T47D (cell line): ENCODE measurements at regions not wholly inside any gene's neighbourhood (a gene's known extent, or its start where the extent isn't known, plus 50 kb on each side); places are given as distances from the start of the nearest gene placed in this dataset.

Experiments
- DNase-seq, 2 experiments: peaks; one replicate each; pipeline versions ENCODE4 v3.0.0 to v3.0.0-alpha.2; 2011 to 2012; ENCODE audit warnings: low read depth in 1 of 2, low spot score in 1 of 2
- JUND ChIP-seq: IDR thresholded peaks from 2 replicates; pipeline ENCODE4 v1.6.1; 2012; ENCODE audit warnings: low read depth
- in situ Hi-C: cut with HindIII; loops from 2 replicates; pipeline ENCODE4 v1.10.0; 2016; ENCODE audit warnings: low sequenced_read_pairs, low pct_unique_long_range_greater_than_20kb

- DNase-seq = peak in 1 of 2 experiments; percentile 49
- in situ Hi-C loops = no loop called here
- no peak for TF ChIP-seq JUND
Observed at GRCh38 chr5:34475249-34475966, 180.7 kb upstream of the RAI14 start.

DNA sequence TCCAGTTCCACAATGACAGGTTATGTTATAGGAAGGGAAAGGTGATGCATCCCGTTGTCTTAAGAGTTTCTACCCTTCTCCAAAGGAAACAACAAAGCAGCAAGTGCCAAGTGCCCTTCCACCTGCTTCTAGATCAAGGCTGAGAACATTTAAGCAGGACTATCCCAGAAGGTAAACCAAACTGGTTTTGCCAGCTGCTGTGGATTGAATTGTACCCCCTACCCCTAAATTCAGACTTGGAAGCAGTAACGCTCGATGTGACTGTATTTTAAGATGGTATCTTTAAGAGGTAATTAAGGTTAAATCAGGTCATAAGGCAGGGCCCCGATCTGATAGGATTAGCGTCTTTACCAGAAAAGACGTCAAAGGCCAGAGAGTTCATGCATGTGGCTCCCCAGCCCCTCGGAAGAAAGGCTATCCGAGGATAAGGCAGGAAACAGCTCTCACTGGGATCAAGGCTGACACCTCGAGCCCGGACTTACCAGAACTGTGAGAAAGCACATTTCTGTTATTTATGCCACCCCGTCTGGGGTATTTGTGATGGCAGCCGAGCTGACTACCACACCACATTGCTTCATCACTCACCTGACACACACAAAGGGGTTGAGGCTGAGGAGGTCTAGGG is 179.1 kb upstream of the RAI14 start:
- no peak for TF ChIP-seq JUND
- DNase-seq = no peak
- in situ Hi-C loops = no loop called here

GRCh38 chr5:34480810-34481528 is 175.2 kb upstream of the RAI14 start:
- no peak for DNase-seq
- in situ Hi-C loops = no loop called here

DNA sequence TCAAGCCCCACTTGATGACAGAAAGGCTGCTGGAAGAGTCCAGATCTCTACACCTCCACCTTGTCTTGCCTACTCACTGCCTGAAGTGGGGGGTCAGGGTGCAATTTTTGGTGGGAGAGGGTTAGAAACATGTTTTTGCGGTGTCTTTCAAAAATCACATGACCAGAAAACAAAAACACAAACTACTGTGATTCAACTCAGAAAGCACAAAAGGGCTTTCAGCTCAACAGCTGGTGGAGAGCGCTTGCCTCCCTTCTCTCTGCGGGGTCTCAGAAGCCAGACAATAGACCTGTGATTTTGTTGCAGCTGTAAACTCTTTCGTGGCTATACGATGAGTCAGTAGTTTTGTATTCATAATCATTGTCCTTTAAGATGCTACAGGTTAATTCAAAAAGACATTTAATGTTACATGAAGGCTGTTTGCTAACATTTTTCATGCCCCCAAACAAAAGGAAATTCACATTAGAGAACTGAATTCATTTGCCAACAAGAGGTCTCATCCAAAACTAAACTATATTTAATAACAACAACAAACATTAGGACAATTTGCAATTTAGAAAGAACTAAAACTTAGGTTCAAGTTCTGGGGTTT is 172.6 kb upstream of the RAI14 start:
- in situ Hi-C loops = no loop called here
- TF ChIP-seq JUND = no peak
- DNase-seq = no peak

More at GRCh38 chr5:34480810-34481528, 175.2 kb upstream of the RAI14 start:
- TF ChIP-seq JUND = no peak

DNA sequence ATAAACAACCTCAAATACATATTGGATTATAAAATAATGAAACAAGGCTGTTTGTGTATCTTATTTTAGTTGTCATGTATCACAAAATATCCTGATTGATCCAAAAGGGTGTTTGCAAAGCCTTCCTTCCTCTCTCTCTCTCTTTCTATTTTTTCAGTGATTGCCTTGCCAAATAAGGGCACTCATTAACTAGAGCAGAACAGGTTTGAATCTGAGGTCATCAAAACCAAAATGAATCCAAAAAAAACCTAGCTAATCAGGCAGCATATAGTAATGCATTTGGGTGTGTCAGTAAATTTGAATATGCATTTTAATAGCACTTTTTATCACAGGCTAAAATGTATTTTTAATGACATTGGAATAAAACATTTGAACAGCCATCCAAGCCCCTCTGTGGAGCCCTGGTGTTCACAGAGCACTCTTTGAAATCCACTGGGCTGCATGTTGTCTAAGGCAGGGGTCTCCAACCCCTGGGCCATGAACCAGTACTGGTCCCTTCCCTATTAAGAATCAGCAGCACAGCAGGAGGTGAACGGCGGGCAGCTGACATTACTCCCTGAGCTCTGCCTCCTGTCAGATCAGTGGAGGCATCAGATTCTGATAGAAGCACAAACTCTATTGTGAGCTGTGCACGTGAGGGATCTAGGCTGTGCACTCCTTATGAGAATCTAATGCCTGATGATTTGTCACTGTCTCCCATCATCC is 171.8 kb upstream of the RAI14 start:
- in situ Hi-C loops = no loop called here
- no peak for TF ChIP-seq JUND

DNA sequence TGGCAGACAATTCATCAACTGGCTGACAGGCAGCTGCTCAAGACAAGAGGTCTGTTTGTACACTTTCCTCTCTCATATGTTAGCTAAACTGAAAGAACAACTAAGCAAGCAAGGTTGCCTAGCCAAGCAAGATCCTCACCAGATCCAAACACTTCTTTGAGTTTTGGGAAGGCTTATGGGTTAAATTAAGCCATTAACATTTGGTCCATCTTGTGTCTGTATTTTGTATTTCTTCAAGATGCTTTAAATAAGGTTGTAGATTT is 170.4 kb upstream of the RAI14 start:
- no peak for DNase-seq
- in situ Hi-C loops = no loop called here
- no peak for TF ChIP-seq JUND

More for the DNA sequence above, 171.8 kb upstream of the RAI14 start:
- DNase-seq = no peak

- DNase-seq = peak; percentile 67 to 90
- no peak for TF ChIP-seq JUND
- in situ Hi-C loops = no loop called here
Observed at GRCh38 chr5:34486160-34486848, 169.8 kb upstream of the RAI14 start.

- no peak for TF ChIP-seq JUND
- no peak for DNase-seq
- in situ Hi-C loops = no loop called here
Observed at GRCh38 chr5:34486849-34487158, 169.3 kb upstream of the RAI14 start.

DNA sequence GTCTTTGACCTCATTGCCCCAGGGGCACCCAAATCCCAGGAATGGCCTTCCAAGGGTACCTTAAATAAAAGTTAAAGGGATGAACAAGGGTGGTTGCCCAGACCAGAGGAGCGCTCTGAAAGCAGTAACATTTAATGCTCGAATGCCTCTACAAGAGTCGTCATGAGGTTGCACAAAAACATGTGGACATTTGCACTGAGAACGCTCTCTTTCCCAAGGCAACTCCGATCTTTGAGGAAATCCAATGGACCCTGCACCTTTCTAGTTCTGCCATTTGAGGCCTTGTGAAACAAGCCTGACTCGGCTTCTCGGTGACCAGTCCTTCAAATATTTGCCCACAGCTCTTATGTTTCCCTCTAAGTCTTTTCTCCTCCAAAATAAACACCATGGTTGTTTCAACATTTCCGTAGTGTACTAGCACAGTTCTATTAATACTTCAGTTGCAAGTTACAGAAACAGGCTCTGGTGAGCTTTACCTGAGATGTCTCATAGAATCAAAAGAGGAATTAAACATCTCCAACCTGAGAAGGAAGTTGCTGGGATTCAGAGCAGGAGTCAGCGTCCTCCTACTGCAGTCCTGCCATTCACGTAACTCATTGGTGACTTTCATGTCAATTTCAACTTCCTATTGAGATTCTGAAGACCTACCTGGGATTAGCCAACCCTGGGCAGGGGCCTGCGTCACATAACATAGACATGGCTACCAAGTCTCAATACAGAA is 168.8 kb upstream of the RAI14 start:
- peak; percentile 74 to 78 for DNase-seq
- in situ Hi-C loops = no loop called here
- TF ChIP-seq JUND = no peak

DNA sequence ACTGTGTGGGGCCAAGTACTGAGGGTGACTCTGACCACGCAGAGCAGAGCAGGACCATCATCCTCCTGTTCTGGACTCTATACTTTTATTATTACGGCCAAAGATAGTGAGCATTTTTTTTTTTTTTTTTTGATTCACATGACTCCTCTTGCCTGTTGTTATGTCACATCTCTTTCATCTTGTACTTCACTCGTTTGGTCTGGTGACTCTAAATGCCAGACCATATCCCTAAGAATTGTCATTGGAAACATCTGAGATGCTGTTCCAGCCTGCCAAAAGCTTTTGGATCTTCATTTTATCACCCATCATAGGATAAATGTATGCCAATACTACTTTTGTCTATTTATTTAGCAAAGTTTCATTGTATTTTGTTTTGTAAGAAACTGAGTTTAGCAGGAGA is 168.2 kb upstream of the RAI14 start:
- in situ Hi-C loops = no loop called here
- no peak for TF ChIP-seq JUND

DNA sequence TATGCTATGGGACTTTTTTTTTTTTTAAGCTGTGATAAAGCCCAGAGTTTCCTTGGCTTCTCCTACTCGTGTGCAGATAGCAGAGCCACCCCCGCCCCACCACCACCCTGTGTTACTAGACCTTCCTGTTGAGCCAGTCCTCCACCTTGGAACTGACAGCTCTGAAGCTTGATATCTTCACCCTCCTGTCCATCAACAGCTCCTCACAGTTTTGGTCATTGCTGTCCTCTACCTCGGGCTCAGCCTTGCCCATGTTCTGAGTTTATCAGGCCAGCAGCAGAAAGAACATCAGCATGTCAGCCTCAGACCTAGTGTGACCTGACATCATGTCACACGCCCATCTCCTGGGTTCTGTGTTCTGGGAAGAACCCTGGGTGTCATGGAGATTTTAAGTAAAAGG is 167.1 kb upstream of the RAI14 start:
- TF ChIP-seq JUND = no peak
- in situ Hi-C loops = no loop called here
- DNase-seq = no peak

More for the DNA sequence above, 168.2 kb upstream of the RAI14 start:
- DNase-seq = no peak
